PC-3 (cell line): ENCODE measurements at regions not wholly inside any gene's neighbourhood (a gene's known extent, or its start where the extent isn't known, plus 50 kb on each side); places are given as distances from the start of the nearest gene placed in this dataset.

Experiments
- ATAC-seq: fragments of 200-7000 bp; cut with Tn5 transposase; 2 replicates; pipeline ENCODE4 v1.9.1; 2020; ENCODE audit warnings: mild to moderate bottlenecking, moderate library complexity
- BruUV-seq: library from RNA; stranded (reverse); fragments of 400-500 nt; replicated peaks from 2 replicates; lab custom pipeline; 2021; lab: Mats Ljungman, UMichigan
- CTCF ChIA-PET: fragments of 300-600 bp; sonication (Branson Sonifier 250); formaldehyde crosslinking; loops from one replicate; lab custom pipeline; 2022; ENCODE audit warnings: antibody characterized with exemption; lab: Charles Lee
- POLR2A ChIA-PET: fragments of 300-600 bp; sonication (Branson Sonifier 250); formaldehyde crosslinking; loops from one replicate; lab custom pipeline; 2022; ENCODE audit warnings: antibody characterized with exemption; ENCODE audit not compliant: unreplicated experiment; lab: Charles Lee
- DNase-seq: peaks from one replicate; pipeline ENCODE4 v3.0.0-alpha.2; 2015
- H2AFZ ChIP-seq: fragments of 300-600 bp; sonication (generic); 2 replicates; pipeline ENCODE4 v1.6.0; 2016; ENCODE audit warnings: antibody characterized with exemption, low read length
- H3F3A ChIP-seq: fragments of 300-600 bp; sonication (generic); one replicate; pipeline ENCODE4 v1.6.0; 2017; ENCODE audit warnings: antibody characterized with exemption, low read length, control low read depth, mild to moderate bottlenecking; ENCODE audit not compliant: unreplicated experiment
- H3K27ac ChIP-seq: fragments of 300-600 bp; sonication (generic); 2 replicates; pipeline ENCODE4 v1.5.1; 2016; ENCODE audit warnings: mild to moderate bottlenecking, low read length
- H3K27me3 ChIP-seq: fragments of 300-600 bp; sonication (generic); 2 replicates; pipeline ENCODE4 v1.6.1; 2016; ENCODE audit warnings: low read length, mixed read lengths
- H3K36me3 ChIP-seq: fragments of 300-600 bp; sonication (generic); 2 replicates; pipeline ENCODE4 v1.6.1; 2016; ENCODE audit warnings: low read depth, mixed run types, low read length, mixed read lengths
- H3K4me1 ChIP-seq: fragments of 300-600 bp; sonication (generic); 2 replicates; pipeline ENCODE4 v1.5.1; 2016; ENCODE audit warnings: low read length; ENCODE audit not compliant: insufficient read depth
- H3K4me2 ChIP-seq: fragments of 300-600 bp; sonication (generic); 2 replicates; pipeline ENCODE4 v1.6.0; 2016; ENCODE audit warnings: low read length
- H3K4me3 ChIP-seq: fragments of 300-600 bp; sonication (generic); 2 replicates; pipeline ENCODE4 v1.5.1; 2016; ENCODE audit warnings: mild to moderate bottlenecking, low read length, mixed read lengths
- H3K79me2 ChIP-seq: fragments of 300-600 bp; sonication (generic); 2 replicates; pipeline ENCODE4 v1.6.1; 2017; ENCODE audit warnings: low read length, mixed read lengths
- H3K9ac ChIP-seq: fragments of 300-600 bp; sonication (generic); 2 replicates; pipeline ENCODE4 v1.6.0; 2016; ENCODE audit warnings: mild to moderate bottlenecking, low read length
- H3K9me2 ChIP-seq: fragments of 300-600 bp; sonication (generic); replicated peaks from 2 replicates; pipeline ENCODE4 v1.6.1; 2016; ENCODE audit warnings: mixed run types, low read length, mixed read lengths
- H3K9me3 ChIP-seq: fragments of 300-600 bp; sonication (generic); 2 replicates; pipeline ENCODE4 v1.6.1; 2016; ENCODE audit warnings: low read length, mixed read lengths
- H4K20me1 ChIP-seq: fragments of 300-600 bp; sonication (generic); 2 replicates; pipeline ENCODE4 v1.6.1; 2016; ENCODE audit warnings: low read length, mixed read lengths
- CTCF ChIP-seq: fragments of 300-600 bp; sonication (generic); conservative IDR thresholded peaks from 2 replicates; pipeline ENCODE4 v1.5.1; 2017; ENCODE audit warnings: antibody characterized with exemption, low read depth, mild to moderate bottlenecking, low read length
- EZH2 ChIP-seq: fragments of 300-600 bp; sonication (generic); IDR thresholded peaks from one replicate; pipeline ENCODE4 v1.6.1; 2017; ENCODE audit warnings: antibody characterized with exemption, mild to moderate bottlenecking, low read length; ENCODE audit not compliant: unreplicated experiment
- EZH2phosphoT487 ChIP-seq: fragments of 300-600 bp; sonication (generic); IDR thresholded peaks from 2 replicates; pipeline ENCODE4 v1.6.1; 2018; ENCODE audit warnings: mild to moderate bottlenecking, antibody characterized with exemption, low read length, borderline replicate concordance
- intact Hi-C: fragments of 100-400 bp; cut with micrococcal nuclease; formaldehyde crosslinking; loops from 2 replicates; pipeline ENCODE4 v1.9.0; 2023

GRCh38 chr19:28514166-28514565, 698.8 kb downstream of the UQCRFS1 start:
- POLR2A ChIA-PET = no interaction called here
- Histone ChIP-seq H3F3A (no peaks in the 10 kb centered on the region), H3K4me3 (no peak overlapping the region), H3K27me3 (no peaks in the 10 kb centered on the region), H3K27ac (no peak overlapping the region), H3K9me2 (no peaks in the 10 kb centered on the region), H3K9me3 (no peaks in the 10 kb centered on the region), H4K20me1 (no peaks in the 10 kb centered on the region), H2AFZ (no peak overlapping the region), H3K9ac (no peak overlapping the region), H3K4me1 (no peaks in the 10 kb centered on the region), H3K79me2 (no peaks in the 10 kb centered on the region), H3K36me3 (no peaks in the 10 kb centered on the region), H3K4me2 (no peak overlapping the region)
- DNase-seq = no peak
- TF ChIP-seq CTCF (no peak), EZH2 (no peak), EZH2phosphoT487 (no peak)
- intact Hi-C loops = no loop called here
- ATAC-seq = no peak
- CTCF ChIA-PET = no interaction called here
- BruUV-seq = no TSS peak

GRCh38 chr19:28511655-28512054, 701.3 kb downstream of the UQCRFS1 start:
- Histone ChIP-seq H3F3A (no peaks in the 10 kb centered on the region), H2AFZ (no peak overlapping the region), H3K9ac (no peak overlapping the region), H3K4me1 (no peaks in the 10 kb centered on the region), H3K27ac (no peak overlapping the region), H3K4me3 (no peak overlapping the region), H4K20me1 (no peaks in the 10 kb centered on the region), H3K79me2 (no peaks in the 10 kb centered on the region), H3K4me2 (no peak overlapping the region), H3K9me2 (no peaks in the 10 kb centered on the region), H3K9me3 (no peaks in the 10 kb centered on the region), H3K36me3 (no peaks in the 10 kb centered on the region), H3K27me3 (no peaks in the 10 kb centered on the region)
- intact Hi-C loops = no loop called here
- ATAC-seq (no peak), DNase-seq (no peak)
- no TSS peak for BruUV-seq
- ChIA-PET POLR2A (no interaction called here), CTCF (no interaction called here)
- TF ChIP-seq EZH2phosphoT487 (no peak), CTCF (no peak), EZH2 (no peak)

GRCh38 chr19:28509079-28509895, 703.7 kb downstream of the UQCRFS1 start:
- Histone ChIP-seq H3K9me2 (no peaks in the 10 kb centered on the region), H3F3A (no peaks in the 10 kb centered on the region), H3K79me2 (no peaks in the 10 kb centered on the region), H3K27me3 (no peaks in the 10 kb centered on the region), H3K36me3 (no peaks in the 10 kb centered on the region), H2AFZ (no peak overlapping the region), H4K20me1 (no peaks in the 10 kb centered on the region), H3K4me1 (no peaks in the 10 kb centered on the region), H3K9me3 (no peaks in the 10 kb centered on the region), H3K4me3 (no peak overlapping the region), H3K27ac (no peak overlapping the region), H3K9ac (no peak overlapping the region), H3K4me2 (no peak overlapping the region)
- no peak for DNase-seq
- POLR2A ChIA-PET = no interaction called here
- no peak for ATAC-seq
- intact Hi-C loops = no loop called here
- BruUV-seq = no TSS peak
- CTCF ChIA-PET = no interaction called here
- TF ChIP-seq EZH2phosphoT487 (no peak), CTCF (no peak), EZH2 (no peak)
